T-helper 2 cell treated with Interferon-gamma antibody and Interleukin-4, amounts not matched to agents 100 ng/mL and 5 ng/mL, for 36 hours (primary cell): ENCODE measurements at regions not wholly inside any gene's neighbourhood (a gene's known extent, or its start where the extent isn't known, plus 50 kb on each side); places are given as distances from the start of the nearest gene placed in this dataset.
"Not testable (repeated sequence)": the region's sequence is repeated elsewhere in the genome, so short reads cannot be mapped to it uniquely, and the experiment has no call there.

Experiments
- intact Hi-C: fragments of 100-400 bp; cut with micrococcal nuclease; formaldehyde crosslinking; loops from one replicate; pipeline ENCODE4 v1.15.1; 2023

DNA sequence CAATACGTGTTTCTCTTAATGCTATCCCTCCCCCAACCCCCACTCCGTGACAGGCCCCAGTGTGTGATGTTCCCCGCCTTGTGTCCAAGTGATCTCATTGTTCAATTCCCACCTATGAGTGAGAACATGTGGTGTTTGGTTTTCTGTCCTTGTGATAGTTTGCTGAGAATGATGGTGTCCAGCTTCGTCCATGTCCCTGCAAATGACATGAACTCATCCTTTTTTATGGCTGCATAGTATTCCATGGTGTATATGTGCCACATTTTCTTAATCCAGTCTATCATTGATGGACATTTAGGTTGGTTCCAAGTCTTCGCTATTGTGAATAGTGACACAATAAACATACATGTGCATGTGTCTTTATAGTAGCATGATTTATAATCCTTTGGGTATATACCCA is 52.5 kb downstream of the KIAA0408 start:
- intact Hi-C loops: not testable (repeated sequence)

DNA sequence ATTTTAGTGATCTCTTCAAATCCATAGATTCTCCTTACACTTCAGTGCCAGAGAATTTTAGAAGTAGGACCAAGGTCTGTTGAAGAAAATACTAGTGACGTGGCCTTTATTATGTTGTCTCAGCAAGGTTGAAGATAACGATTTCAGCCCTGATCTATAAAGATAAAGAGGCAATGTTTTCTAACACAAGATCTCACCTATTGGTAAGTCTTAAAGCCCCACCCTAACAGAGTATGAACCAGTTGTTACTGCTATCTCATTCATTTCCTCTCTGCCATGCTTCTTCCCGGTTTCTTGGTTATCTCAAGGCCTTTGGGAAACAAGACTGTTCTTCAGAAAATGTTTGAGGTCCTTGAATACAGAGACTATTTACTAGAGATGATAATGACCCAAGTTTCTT is 53.1 kb downstream of the KIAA0408 start:
- intact Hi-C loops: no loop called here

DNA sequence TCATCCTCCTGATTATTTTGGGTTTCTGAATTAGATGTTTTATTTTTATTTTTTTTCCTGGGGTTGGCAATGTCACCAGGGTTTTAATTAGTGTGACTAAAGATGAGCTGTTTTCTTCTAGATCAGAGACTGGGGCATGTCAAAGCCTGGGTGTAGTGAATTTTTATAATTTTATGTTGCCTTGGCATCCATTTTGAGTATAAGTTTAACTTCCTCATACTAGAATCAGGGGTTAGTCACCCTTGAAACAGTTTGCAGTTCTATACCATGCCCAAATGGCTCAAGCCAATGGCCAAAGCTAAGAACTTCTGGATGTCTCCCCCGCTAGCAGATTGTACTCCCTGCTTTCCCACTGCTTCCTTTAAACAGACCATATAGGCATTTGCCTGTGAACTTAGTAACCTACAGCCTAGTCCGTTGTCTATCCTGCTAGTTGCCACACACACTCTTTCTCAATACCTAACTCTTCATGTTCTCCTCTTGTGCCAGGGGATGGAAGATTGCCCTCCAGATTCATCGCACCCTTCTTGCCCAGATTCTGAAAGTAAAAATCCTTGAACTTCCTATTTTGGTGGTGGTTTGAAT is 54.5 kb downstream of the KIAA0408 start:
- intact Hi-C loops: loop anchor here (2.0 kb wide), 1 partner anchor 16 kb away; no protein-coding TSS in a partner anchor

DNA sequence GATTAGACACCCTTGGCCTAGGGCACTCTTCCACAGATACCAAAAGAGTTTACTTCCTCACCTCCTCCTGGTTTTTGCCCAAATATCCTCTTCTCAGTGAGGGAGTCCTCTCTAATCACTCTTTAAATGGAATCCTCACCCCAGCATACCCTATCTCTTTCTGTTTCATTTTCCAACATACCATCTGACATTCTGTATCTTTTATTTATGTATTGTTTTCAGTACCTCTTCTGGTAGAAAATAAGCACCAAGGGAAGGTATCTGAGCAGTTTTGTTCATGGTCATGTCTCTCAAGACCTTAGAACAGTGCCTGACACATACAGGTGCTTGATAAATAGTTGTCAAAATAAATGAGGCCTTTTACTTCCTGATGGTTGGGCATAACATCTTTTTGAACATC is 55.1 kb downstream of the KIAA0408 start:
- intact Hi-C loops: loop anchor here (2.0 kb wide), 1 partner anchor 17 kb away; no protein-coding TSS in a partner anchor

DNA sequence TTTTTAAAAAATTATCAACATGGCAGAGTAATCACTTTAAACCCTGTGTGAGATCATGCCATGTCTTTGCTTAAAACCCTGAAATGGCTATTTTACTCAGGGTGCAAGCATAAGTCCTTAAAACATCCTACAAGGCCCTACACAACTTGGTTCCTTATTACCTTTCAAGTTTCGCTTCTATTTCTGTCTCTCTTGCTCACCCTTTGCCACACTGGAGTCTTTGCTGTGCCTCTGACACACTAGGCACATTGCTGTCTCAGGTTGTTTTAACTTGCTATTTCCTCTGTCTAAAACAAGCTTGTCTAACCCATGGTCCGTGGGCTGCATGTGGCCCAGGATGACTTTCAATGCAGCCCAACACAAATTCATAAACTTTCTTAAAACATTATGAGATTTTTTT is 55.6 kb downstream of the KIAA0408 start:
- intact Hi-C loops: loop anchor here (2.0 kb wide), 1 partner anchor 17 kb away; no protein-coding TSS in a partner anchor

DNA sequence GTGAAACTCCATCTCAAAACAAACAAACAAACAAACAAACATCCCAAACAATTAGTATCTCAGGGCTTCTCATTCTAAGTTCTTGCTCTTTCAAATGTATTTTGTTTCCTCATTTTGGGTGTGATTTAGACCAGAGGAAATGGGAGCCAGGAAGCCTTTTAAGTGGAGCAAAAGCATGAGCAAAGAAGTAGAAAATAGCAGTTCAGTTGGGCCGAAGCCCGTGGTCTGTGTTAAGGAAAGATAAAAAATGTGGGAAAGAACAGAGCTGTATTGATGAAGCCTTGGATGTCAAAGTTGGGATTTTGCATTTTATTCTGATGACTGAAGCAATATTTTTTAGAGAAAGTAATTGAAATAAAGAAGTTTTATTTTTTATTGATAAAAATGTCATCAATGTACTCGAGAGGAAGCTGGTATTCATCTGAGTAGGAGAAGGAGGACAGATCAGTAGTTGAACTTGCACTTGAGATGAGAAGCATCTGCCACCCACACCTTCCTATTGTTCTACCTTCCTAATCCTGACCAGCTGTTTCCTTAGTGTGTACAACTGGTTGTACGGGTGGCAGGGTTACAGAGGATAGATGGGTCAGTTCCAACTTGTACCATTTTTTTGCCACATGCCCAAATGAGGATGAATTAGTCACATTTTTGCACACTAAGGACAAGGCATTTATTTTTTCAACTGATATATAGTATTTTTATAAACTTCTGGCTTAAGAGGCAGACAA is 56.1 kb downstream of the KIAA0408 start:
- intact Hi-C loops: no loop called here

DNA sequence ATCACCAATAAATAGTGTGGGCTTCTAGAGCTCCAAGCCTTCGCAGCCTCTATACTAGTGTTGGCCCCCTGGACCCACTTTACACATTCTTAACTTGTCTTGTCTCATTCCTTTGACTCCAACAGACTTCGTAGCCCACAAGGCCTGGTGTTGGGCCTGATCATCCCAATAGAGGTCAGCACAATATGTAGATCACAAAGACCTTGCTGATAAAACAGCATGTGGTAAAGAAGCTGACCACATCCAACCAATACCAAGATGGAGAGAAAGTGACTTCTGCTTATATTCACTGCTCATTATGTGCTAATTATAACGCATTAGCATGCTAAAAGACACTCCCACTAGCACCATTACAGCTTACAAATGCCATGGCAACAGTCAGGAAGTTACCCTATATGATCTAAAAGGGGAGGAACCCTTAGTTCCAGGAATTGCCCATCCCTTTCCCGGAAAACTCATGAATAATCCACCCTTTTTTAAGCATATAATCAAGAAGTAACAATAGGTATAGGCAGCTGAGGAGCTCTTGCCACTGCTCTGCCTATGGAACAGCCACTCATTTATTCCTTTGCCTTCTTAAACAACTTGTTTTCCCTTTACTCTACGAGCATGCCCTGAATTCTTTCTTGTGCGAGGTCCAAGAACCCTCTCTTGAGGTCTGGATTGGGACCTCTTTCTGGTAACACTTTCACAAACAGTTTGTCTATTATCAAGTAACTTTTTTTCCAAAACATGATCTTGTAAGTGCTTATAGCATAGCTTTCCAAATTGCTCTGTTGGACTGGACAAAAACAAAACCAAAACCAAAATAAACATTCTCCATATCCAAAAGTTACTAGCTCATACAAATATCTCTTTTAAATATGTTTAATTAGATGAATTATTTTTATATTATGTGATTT is 54.6 kb upstream of the ECHDC1 start:
- intact Hi-C loops: no loop called here

DNA sequence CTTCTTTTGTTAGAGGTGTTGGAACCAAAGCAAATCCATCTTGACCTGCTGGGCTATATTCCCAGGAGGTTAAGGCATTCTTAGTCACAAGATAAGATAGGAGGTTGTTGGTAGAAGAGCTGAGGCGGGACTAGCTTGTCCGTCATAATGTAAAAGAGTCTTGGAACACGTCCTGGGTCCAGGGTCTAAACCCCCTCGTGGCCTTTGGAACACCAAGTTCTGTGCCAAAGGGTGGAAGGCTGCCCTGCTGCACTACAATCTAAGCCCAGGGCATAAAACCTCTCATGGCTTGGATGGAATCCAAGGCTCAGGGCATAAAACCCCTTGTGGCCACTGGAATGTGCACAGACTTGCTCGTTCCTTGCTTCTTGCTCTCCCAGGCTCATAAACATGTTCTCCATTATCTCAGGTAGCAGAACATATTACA is 53.8 kb upstream of the ECHDC1 start:
- intact Hi-C loops: not testable (repeated sequence)
